ENCODE measurements at regions not wholly inside any gene's neighbourhood (a gene's known extent, or its start where the extent isn't known, plus 50 kb on each side); places are given as distances from the start of the nearest gene placed in this dataset.
A peak's percentile ranks its signal among the peaks of the same experiment; 100 is the strongest.

DNA sequence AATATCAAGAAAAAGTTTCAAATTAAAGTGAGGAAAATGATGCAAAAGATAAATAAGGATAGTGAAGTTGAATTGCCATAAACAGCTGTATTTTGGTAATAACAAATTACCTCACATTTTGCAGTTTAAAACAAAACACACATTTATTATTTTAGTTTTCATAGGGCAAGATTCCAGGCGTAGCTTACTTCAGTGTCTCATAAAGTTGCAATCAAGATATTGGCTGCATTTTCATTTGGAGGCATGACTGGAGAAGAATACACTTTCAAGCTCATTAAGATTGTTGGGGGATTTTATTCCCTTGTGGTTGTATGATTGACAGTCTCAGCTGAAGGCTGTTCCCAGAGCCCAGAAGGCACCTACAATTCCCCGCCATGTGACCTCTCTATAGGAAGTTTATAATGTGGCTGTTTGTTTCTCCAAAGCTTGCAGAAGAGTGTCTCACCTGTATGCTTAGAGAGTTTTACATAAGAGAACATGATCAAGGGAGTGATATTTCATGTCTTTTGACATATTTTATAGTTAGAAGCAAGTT is 151.4 kb downstream of the OTOL1 start:
- in situ Hi-C loops (cut with HindIII; ENCODE audit: low sequenced_read_pairs) = no loop called here
- no peak overlapping the region for H3K4me3 ChIP-seq (ENCODE audit: low read depth, low read length)
- DNase-seq (ENCODE audit: low read depth, low spot score) = no peak
- TF ChIP-seq, protein P1, sequence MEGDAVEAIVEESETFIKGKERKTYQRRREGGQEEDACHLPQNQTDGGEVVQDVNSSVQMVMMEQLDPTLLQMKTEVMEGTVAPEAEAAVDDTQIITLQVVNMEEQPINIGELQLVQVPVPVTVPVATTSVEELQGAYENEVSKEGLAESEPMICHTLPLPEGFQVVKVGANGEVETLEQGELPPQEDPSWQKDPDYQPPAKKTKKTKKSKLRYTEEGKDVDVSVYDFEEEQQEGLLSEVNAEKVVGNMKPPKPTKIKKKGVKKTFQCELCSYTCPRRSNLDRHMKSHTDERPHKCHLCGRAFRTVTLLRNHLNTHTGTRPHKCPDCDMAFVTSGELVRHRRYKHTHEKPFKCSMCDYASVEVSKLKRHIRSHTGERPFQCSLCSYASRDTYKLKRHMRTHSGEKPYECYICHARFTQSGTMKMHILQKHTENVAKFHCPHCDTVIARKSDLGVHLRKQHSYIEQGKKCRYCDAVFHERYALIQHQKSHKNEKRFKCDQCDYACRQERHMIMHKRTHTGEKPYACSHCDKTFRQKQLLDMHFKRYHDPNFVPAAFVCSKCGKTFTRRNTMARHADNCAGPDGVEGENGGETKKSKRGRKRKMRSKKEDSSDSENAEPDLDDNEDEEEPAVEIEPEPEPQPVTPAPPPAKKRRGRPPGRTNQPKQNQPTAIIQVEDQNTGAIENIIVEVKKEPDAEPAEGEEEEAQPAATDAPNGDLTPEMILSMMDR (IDR thresholded peaks at IDR 0.05; ENCODE audit: low read depth, low read length) = no peak

DNA sequence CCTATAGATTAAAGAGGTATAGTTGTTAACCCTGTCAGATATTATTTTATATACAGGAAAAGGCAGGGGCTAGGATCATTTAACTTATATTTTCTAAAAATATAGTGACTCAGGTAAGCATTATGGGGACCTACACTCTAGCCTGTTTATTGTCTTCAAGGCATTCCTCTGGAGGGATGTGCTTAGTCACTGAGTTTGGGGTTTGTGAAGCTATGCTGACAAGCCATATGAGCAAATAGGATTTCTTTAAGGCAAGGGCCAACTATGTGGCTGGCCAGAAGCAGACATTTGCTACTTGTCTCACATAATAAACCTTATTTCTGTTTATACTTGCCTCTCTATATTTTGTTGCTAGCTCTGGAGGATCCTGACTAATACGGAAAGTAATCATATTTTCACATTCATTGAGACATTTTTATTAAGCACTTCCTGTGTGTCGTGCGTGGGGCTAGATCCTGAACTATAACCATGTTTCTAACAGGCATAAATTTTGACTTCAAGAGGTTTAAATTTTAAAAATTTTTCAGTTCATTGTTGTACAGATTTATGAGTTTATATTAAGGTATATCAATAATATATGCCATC is 153.4 kb downstream of the OTOL1 start:
- DNase-seq (ENCODE audit: low read depth, low spot score) = peak; percentile 1
- TF ChIP-seq, protein P1 (IDR thresholded peaks at IDR 0.05; ENCODE audit: low read depth, low read length) = no peak
- no peak overlapping the region for H3K4me3 ChIP-seq (ENCODE audit: low read depth, low read length)
- in situ Hi-C loops (cut with HindIII; ENCODE audit: low sequenced_read_pairs) = no loop called here

DNA sequence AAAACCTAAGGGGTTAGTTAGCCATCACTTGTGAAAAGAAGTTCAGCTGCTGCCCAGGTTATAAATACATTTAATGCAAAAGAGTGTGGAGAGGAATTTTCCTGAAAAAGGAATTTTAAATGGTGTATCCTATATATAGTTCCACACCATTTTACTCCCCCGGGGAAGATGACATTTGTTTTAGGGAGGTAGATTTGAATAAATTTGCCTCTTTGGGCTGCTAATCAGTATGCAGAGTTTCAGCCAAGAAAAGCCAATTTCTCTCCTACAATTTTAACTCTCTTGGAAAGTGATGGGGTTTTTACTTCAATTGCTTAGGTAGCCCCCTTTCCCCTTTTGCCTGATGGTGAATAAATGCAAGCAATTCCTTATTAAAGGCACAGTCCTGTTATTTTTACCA is 161.2 kb downstream of the OTOL1 start:
- TF ChIP-seq, protein P1 (IDR thresholded peaks at IDR 0.05; ENCODE audit: low read depth, low read length) = no peak
- no peak overlapping the region for H3K4me3 ChIP-seq (ENCODE audit: low read depth, low read length)
- DNase-seq (ENCODE audit: low read depth, low spot score) = no peak
- in situ Hi-C loops (cut with HindIII; ENCODE audit: low sequenced_read_pairs) = no loop called here

DNA sequence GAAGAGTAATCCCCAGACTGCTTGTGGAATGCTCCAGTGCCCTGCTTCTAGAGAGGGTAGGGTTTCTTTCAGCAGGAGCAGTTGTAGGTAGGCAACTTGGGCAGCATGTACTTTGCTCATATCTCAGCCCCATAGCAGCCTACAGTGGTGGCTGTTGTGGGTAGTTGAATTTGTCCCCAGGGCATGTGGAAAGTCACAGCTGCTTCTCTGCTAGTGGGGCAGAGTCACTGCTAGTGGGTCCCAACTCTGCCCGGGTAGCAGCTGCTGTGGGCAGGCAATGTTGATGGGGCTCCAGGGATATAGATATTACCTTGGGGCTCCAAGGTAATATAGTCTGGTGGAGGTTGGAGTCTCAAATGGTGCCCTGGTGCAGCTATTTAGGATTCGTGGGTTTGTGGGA is 174.5 kb downstream of the OTOL1 start:
- H3K4me3 ChIP-seq (ENCODE audit: low read depth, low read length) = no peak overlapping the region
- DNase-seq (ENCODE audit: low read depth, low spot score) = no peak
- TF ChIP-seq, protein P1 (IDR thresholded peaks at IDR 0.05; ENCODE audit: low read depth, low read length) = no peak
- in situ Hi-C loops (cut with HindIII; ENCODE audit: low sequenced_read_pairs) = no loop called here

DNA sequence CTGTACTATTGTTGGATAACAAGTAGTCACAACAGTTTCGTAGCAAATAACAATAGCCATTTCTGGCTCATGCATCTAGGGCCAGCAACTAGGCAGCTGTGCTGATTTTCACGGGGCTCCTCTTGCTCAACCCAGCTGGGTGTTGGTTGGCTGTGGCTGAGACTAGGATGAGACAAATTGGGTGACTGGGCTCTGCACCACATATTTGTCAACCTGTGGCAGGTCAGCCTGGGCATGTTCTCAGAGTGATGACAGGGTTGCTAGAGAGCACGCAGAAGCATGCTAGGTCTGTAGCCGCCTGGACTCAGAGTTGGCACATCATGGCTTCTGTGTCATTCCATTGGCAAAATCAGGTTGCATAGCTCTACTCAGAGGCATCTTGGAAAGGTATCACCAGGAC is 175.9 kb downstream of the OTOL1 start:
- in situ Hi-C loops (cut with HindIII; ENCODE audit: low sequenced_read_pairs) = no loop called here
- TF ChIP-seq, protein P1 (IDR thresholded peaks at IDR 0.05; ENCODE audit: low read depth, low read length) = no peak
- DNase-seq (ENCODE audit: low read depth, low spot score) = no peak
- H3K4me3 ChIP-seq (ENCODE audit: low read depth, low read length) = no peak overlapping the region

DNA sequence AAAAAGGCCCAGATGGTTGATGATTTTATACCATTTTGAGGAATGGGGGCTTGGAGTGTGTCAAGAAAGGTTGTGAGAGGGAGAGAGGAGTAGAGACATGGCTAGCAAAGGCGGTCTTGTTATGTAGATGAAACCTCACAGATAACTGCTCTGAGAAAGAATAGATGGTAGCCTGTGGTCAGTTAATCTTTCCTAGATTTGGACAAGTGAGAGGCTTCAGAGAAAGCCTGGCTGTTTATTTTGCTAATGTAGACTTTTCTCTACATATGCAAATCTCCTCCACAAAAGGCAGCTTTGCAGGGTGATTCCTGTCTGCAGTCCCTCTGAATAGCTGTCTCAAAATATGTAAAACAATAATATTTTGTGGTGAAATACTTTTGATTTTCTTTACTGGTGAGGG is 177.3 kb downstream of the OTOL1 start:
- no peak for DNase-seq (ENCODE audit: low read depth, low spot score)
- in situ Hi-C loops (cut with HindIII; ENCODE audit: low sequenced_read_pairs) = no loop called here
- no peak overlapping the region for H3K4me3 ChIP-seq (ENCODE audit: low read depth, low read length)
- TF ChIP-seq, protein P1 (IDR thresholded peaks at IDR 0.05; ENCODE audit: low read depth, low read length) = no peak

All from astrocyte of the spinal cord (primary cell).